Neuronal stem cell (in vitro differentiated cells): ENCODE measurements at regions not wholly inside any gene's neighbourhood (a gene's known extent, or its start where the extent isn't known, plus 50 kb on each side); places are given as distances from the start of the nearest gene placed in this dataset.
"Not testable (repeated sequence)": the region's sequence is repeated elsewhere in the genome, so short reads cannot be mapped to it uniquely, and the experiment has no call there.

Experiments used
- DNase-seq: peaks from one replicate; pipeline ENCODE4 v3.0.0-alpha.2; 2013; ENCODE audit warnings: low spot score
- H2AFZ ChIP-seq: one replicate; pipeline ENCODE4 v1.6.1; 2013; ENCODE audit warnings: mild to moderate bottlenecking, low read length, inconsistent platforms
- H2AK5ac ChIP-seq: 2 replicates; pipeline ENCODE4 v1.6.1; 2013; ENCODE audit warnings: low read depth, mild to moderate bottlenecking, inconsistent platforms, low read length, moderate library complexity, mixed read lengths
- H2BK120ac ChIP-seq: 2 replicates; pipeline ENCODE4 v1.6.1; 2013; ENCODE audit warnings: low read depth, mild to moderate bottlenecking, inconsistent platforms, low read length, moderate library complexity, mixed read lengths
- H2BK12ac ChIP-seq: one replicate; pipeline ENCODE4 v1.6.1; 2013; ENCODE audit warnings: low read length, inconsistent platforms
- H2BK15ac ChIP-seq: 2 replicates; pipeline ENCODE4 v1.6.1; 2013; ENCODE audit warnings: mild to moderate bottlenecking, low read length, inconsistent platforms, mixed read lengths
- H2BK5ac ChIP-seq: one replicate; pipeline ENCODE4 v1.6.1; 2013; ENCODE audit warnings: inconsistent platforms, mild to moderate bottlenecking, low read length, moderate library complexity
- H3K14ac ChIP-seq: one replicate; pipeline ENCODE4 v1.6.1; 2013; ENCODE audit warnings: low read length, inconsistent platforms
- H3K18ac ChIP-seq: 2 replicates; pipeline ENCODE4 v1.6.1; 2013; ENCODE audit warnings: low read length, inconsistent platforms
- H3K23ac ChIP-seq: 2 replicates; pipeline ENCODE4 v1.6.1; 2013; ENCODE audit warnings: low read depth, mild to moderate bottlenecking, mixed read lengths, low read length, inconsistent platforms; ENCODE audit not compliant: poor library complexity
- H3K27ac ChIP-seq: replicated peaks from 3 replicates; pipeline ENCODE4 v1.5.1; 2013; ENCODE audit warnings: low read length, inconsistent platforms
- H3K27me3 ChIP-seq, 3 experiments: 2 replicates each; pipeline ENCODE4 v1.6.1; 2013; ENCODE audit warnings: low read length in 3 of 3, mild to moderate bottlenecking in 2 of 3, inconsistent platforms in 1 of 3, low read depth in 1 of 3, mixed read lengths in 1 of 3, moderate library complexity in 1 of 3; ENCODE audit not compliant: control insufficient read depth in 3 of 3, insufficient read depth in 3 of 3
- H3K36me3 ChIP-seq, 2 donors: replicated peaks in 1 of 2; 2 replicates each; pipeline ENCODE4 v1.6.1; 2013; ENCODE audit warnings: low read length in 2 of 2; ENCODE audit not compliant: control insufficient read depth in 2 of 2, insufficient read depth in 2 of 2
- H3K4ac ChIP-seq: 2 replicates; pipeline ENCODE4 v1.6.1; 2013; ENCODE audit warnings: inconsistent platforms, mild to moderate bottlenecking, low read length, moderate library complexity
- H3K4me1 ChIP-seq, 2 donors: 1 replicate in 1 of 2; 2 replicates in 1 of 2; pipeline ENCODE4 v1.6.1; 2013; ENCODE audit warnings: low read length in 2 of 2, low read depth in 1 of 2; ENCODE audit not compliant: control insufficient read depth in 2 of 2, insufficient read depth in 1 of 2
- H3K4me2 ChIP-seq: one replicate; pipeline ENCODE4 v1.6.1; 2013; ENCODE audit warnings: mild to moderate bottlenecking, low read length, inconsistent platforms; ENCODE audit not compliant: insufficient read depth, poor library complexity, severe bottlenecking
- H3K4me3 ChIP-seq, 2 donors: 2 replicates each; pipeline ENCODE4 v1.5.1; 2013; ENCODE audit warnings: low read length in 2 of 2, mild to moderate bottlenecking in 2 of 2, inconsistent platforms in 1 of 2, moderate library complexity in 1 of 2
- H3K79me1 ChIP-seq: one replicate; pipeline ENCODE4 v1.6.1; 2013; ENCODE audit warnings: low read depth, mild to moderate bottlenecking, inconsistent platforms, low read length, moderate library complexity
- H3K9ac ChIP-seq: one replicate; pipeline ENCODE4 v1.6.1; 2013; ENCODE audit warnings: mild to moderate bottlenecking, low read depth, low read length, inconsistent platforms; ENCODE audit not compliant: poor library complexity
- H3K9me3 ChIP-seq, 2 donors: replicated peaks in 1 of 2; 2 replicates each; pipeline versions ENCODE3 to v1.6.1; 2013; ENCODE audit warnings: low read length in 2 of 2, mild to moderate bottlenecking in 2 of 2, inconsistent platforms in 1 of 2, low read depth in 1 of 2, mixed read lengths in 1 of 2, moderate library complexity in 1 of 2; ENCODE audit not compliant: control insufficient read depth in 2 of 2, insufficient read depth in 1 of 2
- H4K8ac ChIP-seq: one replicate; pipeline ENCODE4 v1.6.1; 2013; ENCODE audit warnings: low read depth, mild to moderate bottlenecking, inconsistent platforms, low read length, moderate library complexity
- H4K91ac ChIP-seq: one replicate; pipeline ENCODE4 v1.6.1; 2013; ENCODE audit warnings: low read length, low read depth, mild to moderate bottlenecking, inconsistent platforms; ENCODE audit not compliant: poor library complexity
- WGBS, 2 donors: extraction: QIAGEN DNeasy Blood & Tissue Kit; methylation state at CpG; one replicate each; pipeline ENCODE4 v1.1.7; 2013; ENCODE audit warnings: missing lambda C conversion rate in 2 of 2, mixed read lengths in 1 of 2; ENCODE audit not compliant: insufficient read length in 2 of 2, insufficient replicate concordance in 1 of 2; ENCODE audit errors: extremely low coverage in 2 of 2; 5-methylcytosine and 5-hydroxymethylcytosine counted together

- peaks cover 0 to 2% of the 10 kb centered on the region in 2 donors for H3K4me1 ChIP-seq
- no peak overlapping the region for H3K23ac ChIP-seq
- no peak overlapping the region for H3K4ac ChIP-seq
- H2BK5ac ChIP-seq = no peak overlapping the region
- H3K14ac ChIP-seq = no peak overlapping the region
- H3K18ac ChIP-seq = no peak overlapping the region
- H2BK12ac ChIP-seq = no peak overlapping the region
- H3K27me3 ChIP-seq = no peaks in the 10 kb centered on the region
- H3K27ac ChIP-seq = no peak overlapping the region
- no CpG with 5 or more reads among the region's 2 CpGs for WGBS, 2 donors
- no peak overlapping the region for H2AK5ac ChIP-seq
- no peak overlapping the region for H4K8ac ChIP-seq
- no peaks in the 10 kb centered on the region for H3K79me1 ChIP-seq
- H3K9me3 ChIP-seq = no peaks in the 10 kb centered on the region
- H3K4me3 ChIP-seq = no peak overlapping the region
- no peak overlapping the region for H2BK120ac ChIP-seq
- no peak for DNase-seq
- no peaks in the 10 kb centered on the region for H3K36me3 ChIP-seq
- H2BK15ac ChIP-seq = no peak overlapping the region
- H4K91ac ChIP-seq = no peak overlapping the region
- H2AFZ ChIP-seq = no peak overlapping the region
- H3K9ac ChIP-seq = no peak overlapping the region
- H3K4me2 ChIP-seq = no peak overlapping the region
Observed at GRCh38 chr10:109055243-109055642, 868.1 kb downstream of the XPNPEP1 start.

- H3K27ac ChIP-seq = no peak overlapping the region
Observed at GRCh38 chr10:109047856-109048255, 875.5 kb downstream of the XPNPEP1 start.

GRCh38 chr10:109046427-109046826, 876.9 kb downstream of the XPNPEP1 start:
- not testable (repeated sequence) for H3K4ac ChIP-seq, H3K9ac ChIP-seq, H2AFZ ChIP-seq, H4K8ac ChIP-seq, H2BK15ac ChIP-seq, H3K4me3 ChIP-seq, H3K4me1 ChIP-seq, H3K14ac ChIP-seq, H4K91ac ChIP-seq, H3K36me3 ChIP-seq, H3K27me3 ChIP-seq, H3K9me3 ChIP-seq, H2BK120ac ChIP-seq, H3K4me2 ChIP-seq, H2BK12ac ChIP-seq, DNase-seq, H3K18ac ChIP-seq, H3K27ac ChIP-seq, H2BK5ac ChIP-seq, H2AK5ac ChIP-seq, H3K79me1 ChIP-seq, H3K23ac ChIP-seq
- no CpG with 5 or more reads among the region's 2 CpGs for whole genome bisulfite sequencing, 2 donors

More at GRCh38 chr10:109047856-109048255, 875.5 kb downstream of the XPNPEP1 start:
- no peak overlapping the region for H2AK5ac ChIP-seq
- H3K18ac ChIP-seq = peak overlapping the region; percentile 71
- H3K4me1 ChIP-seq = no peaks in the 10 kb centered on the region
- no peaks in the 10 kb centered on the region for H3K79me1 ChIP-seq
- no peak overlapping the region for H2AFZ ChIP-seq
- WGBS, 2 donors = no CpG with 5 or more reads among the region's 12 CpGs
- H3K4me2 ChIP-seq = no peak overlapping the region
- H3K23ac ChIP-seq = no peak overlapping the region
- peak overlapping the region; percentile 82 for H3K14ac ChIP-seq
- H3K4me3 ChIP-seq = no peak overlapping the region
- H2BK12ac ChIP-seq = peak overlapping the region; percentile 73
- no peak overlapping the region for H2BK5ac ChIP-seq
- H3K9ac ChIP-seq = no peak overlapping the region
- DNase-seq = no peak
- H3K36me3 ChIP-seq = no peaks in the 10 kb centered on the region
- no peak overlapping the region for H4K91ac ChIP-seq
- H3K9me3 ChIP-seq = peaks cover 0 to 3% of the 10 kb centered on the region in 2 donors
- H3K27me3 ChIP-seq = no peaks in the 10 kb centered on the region
- H4K8ac ChIP-seq = no peak overlapping the region
- H3K4ac ChIP-seq = no peak overlapping the region
- H2BK120ac ChIP-seq = no peak overlapping the region
- H2BK15ac ChIP-seq = no peak overlapping the region

- WGBS, 2 donors = no CpG with 5 or more reads among the region's 17 CpGs
Observed at GRCh38 chr10:109040622-109041021, 882.7 kb downstream of the XPNPEP1 start.

More at GRCh38 chr10:109040622-109041021, 882.7 kb downstream of the XPNPEP1 start:
- Histone ChIP-seq H3K4me2 (no peak overlapping the region), H3K9ac (no peak overlapping the region), H4K91ac (no peak overlapping the region), H3K27ac (no peak overlapping the region), H2BK120ac (no peak overlapping the region), H3K79me1 (no peaks in the 10 kb centered on the region), H2AFZ (no peak overlapping the region), H3K36me3 (no peaks in the 10 kb centered on the region), H2BK12ac (peak overlapping the region; percentile 41), H3K4me3 (no peak overlapping the region), H3K27me3 (no peaks in the 10 kb centered on the region), H3K14ac (no peak overlapping the region), H2BK15ac (no peak overlapping the region), H2BK5ac (no peak overlapping the region), H3K4me1 (no peaks in the 10 kb centered on the region), H3K23ac (no peak overlapping the region), H4K8ac (peak overlapping the region; percentile 65), H3K18ac (peak overlapping the region; percentile 81), H2AK5ac (no peak overlapping the region), H3K4ac (no peak overlapping the region), H3K9me3 (no peaks in the 10 kb centered on the region)
- DNase-seq = no peak
